ENCODE measurements at regions not wholly inside any gene's neighbourhood (a gene's known extent, or its start where the extent isn't known, plus 50 kb on each side); places are given as distances from the start of the nearest gene placed in this dataset.

- DNase-seq (ENCODE audit: low spot score, unreplicated experiment) = no peak
- H3K27ac Mint-ChIP-seq = no peak overlapping the region
- TF ChIP-seq CTCF (IDR thresholded peaks at IDR 0.05; ENCODE audit: unreplicated experiment) = no peak
- peaks cover 7% of the 10 kb centered on the region for H3K4me1 Mint-ChIP-seq (ENCODE audit: low read depth)
- no peaks in the 10 kb centered on the region for H3K9me3 Mint-ChIP-seq (ENCODE audit: low read depth)
- no peak overlapping the region for H3K4me3 Mint-ChIP-seq (ENCODE audit: low read depth)
- no peaks in the 10 kb centered on the region for H3K27me3 Mint-ChIP-seq
- no peaks in the 10 kb centered on the region for H3K36me3 Mint-ChIP-seq (ENCODE audit: insufficient read depth)
Measured at GRCh38 chr2:122486705-122487415, 731.4 kb downstream of the TSN start.

- no peak for DNase-seq (ENCODE audit: low spot score, unreplicated experiment)
- H3K27me3 Mint-ChIP-seq = no peaks in the 10 kb centered on the region
- H3K27ac Mint-ChIP-seq = no peak overlapping the region
- no peak for TF ChIP-seq CTCF (IDR thresholded peaks at IDR 0.05; ENCODE audit: unreplicated experiment)
- H3K36me3 Mint-ChIP-seq (ENCODE audit: insufficient read depth) = no peaks in the 10 kb centered on the region
- H3K9me3 Mint-ChIP-seq (ENCODE audit: low read depth) = peaks cover 16% of the 10 kb centered on the region
- no peaks in the 10 kb centered on the region for H3K4me1 Mint-ChIP-seq (ENCODE audit: low read depth)
- H3K4me3 Mint-ChIP-seq (ENCODE audit: low read depth) = no peak overlapping the region
Measured at GRCh38 chr2:122491011-122491410, 735.6 kb downstream of the TSN start.

- Mint-ChIP-seq H3K4me3 (ENCODE audit: low read depth) (no peak overlapping the region), H3K9me3 (ENCODE audit: low read depth) (peaks cover 7% of the 10 kb centered on the region), H3K27ac (no peak overlapping the region), H3K27me3 (no peaks in the 10 kb centered on the region), H3K4me1 (ENCODE audit: low read depth) (no peaks in the 10 kb centered on the region), H3K36me3 (ENCODE audit: insufficient read depth) (no peaks in the 10 kb centered on the region)
- no peak for DNase-seq (ENCODE audit: low spot score, unreplicated experiment)
- TF ChIP-seq CTCF (IDR thresholded peaks at IDR 0.05; ENCODE audit: unreplicated experiment) = no peak
Measured at GRCh38 chr2:122500316-122501105, 745.1 kb downstream of the TSN start.

GRCh38 chr2:122506620-122507019 is 751.2 kb downstream of the TSN start:
- no peaks in the 10 kb centered on the region for H3K4me1 Mint-ChIP-seq (ENCODE audit: low read depth)
- H3K27ac Mint-ChIP-seq = no peak overlapping the region
- no peak for DNase-seq (ENCODE audit: low spot score, unreplicated experiment)
- no peaks in the 10 kb centered on the region for H3K9me3 Mint-ChIP-seq (ENCODE audit: low read depth)
- H3K27me3 Mint-ChIP-seq = no peaks in the 10 kb centered on the region
- no peak overlapping the region for H3K4me3 Mint-ChIP-seq (ENCODE audit: low read depth)
- TF ChIP-seq CTCF (IDR thresholded peaks at IDR 0.05; ENCODE audit: unreplicated experiment) = no peak
- H3K36me3 Mint-ChIP-seq (ENCODE audit: insufficient read depth) = no peaks in the 10 kb centered on the region

DNA sequence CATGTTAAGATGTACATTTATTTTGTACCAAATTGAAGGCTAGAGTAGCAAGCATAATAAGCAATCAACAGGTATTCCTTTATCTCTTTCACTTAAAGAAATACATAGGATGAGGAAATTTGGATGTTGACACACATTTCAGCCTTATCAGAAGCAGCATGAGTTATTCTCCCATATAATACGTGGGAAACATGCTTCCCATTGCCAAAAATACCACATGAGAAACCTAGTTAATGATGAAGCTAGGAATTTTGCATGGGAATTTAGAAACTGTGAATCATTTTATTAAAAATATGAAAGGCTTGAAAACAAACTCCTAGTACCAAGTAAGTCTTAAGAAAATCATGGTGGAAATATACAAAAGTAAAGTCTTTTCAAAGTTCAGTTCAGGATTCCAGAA is 751.8 kb downstream of the TSN start:
- TF ChIP-seq CTCF (IDR thresholded peaks at IDR 0.05; ENCODE audit: unreplicated experiment) = no peak
- Mint-ChIP-seq H3K27ac (no peak overlapping the region), H3K9me3 (ENCODE audit: low read depth) (no peaks in the 10 kb centered on the region), H3K27me3 (no peaks in the 10 kb centered on the region), H3K4me1 (ENCODE audit: low read depth) (no peaks in the 10 kb centered on the region), H3K36me3 (ENCODE audit: insufficient read depth) (no peaks in the 10 kb centered on the region), H3K4me3 (ENCODE audit: low read depth) (no peak overlapping the region)
- DNase-seq (ENCODE audit: low spot score, unreplicated experiment) = no peak
